GM08714 (cell line): ENCODE measurements at regions not wholly inside any gene's neighbourhood (a gene's known extent, or its start where the extent isn't known, plus 50 kb on each side); places are given as distances from the start of the nearest gene placed in this dataset.
A peak's percentile ranks its signal among the peaks of the same experiment; 100 is the strongest.

Source experiments
- H3K4me3 ChIP-seq: fragments of 200-500 bp; sonication (Bioruptor generic); 2 replicates; pipeline ENCODE4 v1.5.1; 2014; ENCODE audit warnings: mild to moderate bottlenecking, low read length, inconsistent platforms
- ZNF274 ChIP-seq: IDR thresholded peaks from 2 replicates; pipeline ENCODE4 v1.6.1; 2012; ENCODE audit warnings: mild to moderate bottlenecking, low read depth, low read length

- H3K4me3 ChIP-seq = no peak overlapping the region
- TF ChIP-seq ZNF274 = no peak
Observed at GRCh38 chr7:63067897-63068585, 930.6 kb upstream of the ZNF722 start.

DNA sequence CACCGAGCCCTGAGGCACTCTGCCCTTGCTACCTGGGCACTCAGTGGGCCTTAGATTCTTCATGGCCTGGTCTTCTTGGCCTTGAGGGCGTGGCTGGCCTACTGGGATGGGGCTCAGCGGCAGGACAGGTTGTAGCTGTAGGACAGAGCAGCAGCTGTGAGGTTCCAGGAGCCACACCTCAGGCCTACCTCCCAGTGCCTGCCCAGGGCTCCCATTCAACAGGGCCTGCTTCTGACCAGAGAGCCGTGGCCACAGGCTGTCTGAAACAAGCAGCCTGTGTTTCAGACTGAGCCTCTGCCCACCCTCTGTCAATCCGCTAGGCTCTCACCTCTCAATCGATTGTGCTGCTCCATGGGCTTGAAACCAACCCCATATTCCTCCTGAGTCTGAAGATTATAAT lies 928.0 kb upstream of the ZNF722 start:
- no peak overlapping the region for H3K4me3 ChIP-seq
- TF ChIP-seq ZNF274 = no peak

GRCh38 chr7:63071396-63071795 lies 927.3 kb upstream of the ZNF722 start:
- TF ChIP-seq ZNF274 = no peak
- H3K4me3 ChIP-seq = no peak overlapping the region

GRCh38 chr7:63071920-63072319 lies 926.7 kb upstream of the ZNF722 start:
- H3K4me3 ChIP-seq = no peak overlapping the region
- no peak for TF ChIP-seq ZNF274

DNA sequence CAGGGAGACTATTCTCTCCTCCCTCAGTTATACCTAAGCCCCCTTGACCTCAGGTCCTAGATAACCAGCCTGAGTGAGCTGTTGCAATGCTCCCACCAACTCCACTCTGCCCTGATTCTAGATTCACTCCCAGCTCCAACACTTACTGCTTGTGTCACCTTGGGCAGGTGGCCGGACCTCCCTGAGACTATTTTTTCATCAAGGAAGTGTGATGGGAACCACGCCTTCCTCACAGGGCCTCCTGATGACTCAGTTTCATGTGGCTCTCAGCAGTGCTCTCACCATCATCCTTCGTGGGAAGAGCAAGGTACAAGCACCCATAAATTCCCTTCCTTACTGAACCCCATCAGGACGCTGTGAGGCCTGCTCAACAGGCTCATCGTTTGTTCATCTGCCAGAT lies 925.8 kb upstream of the ZNF722 start:
- no peak overlapping the region for H3K4me3 ChIP-seq
- no peak for TF ChIP-seq ZNF274

DNA sequence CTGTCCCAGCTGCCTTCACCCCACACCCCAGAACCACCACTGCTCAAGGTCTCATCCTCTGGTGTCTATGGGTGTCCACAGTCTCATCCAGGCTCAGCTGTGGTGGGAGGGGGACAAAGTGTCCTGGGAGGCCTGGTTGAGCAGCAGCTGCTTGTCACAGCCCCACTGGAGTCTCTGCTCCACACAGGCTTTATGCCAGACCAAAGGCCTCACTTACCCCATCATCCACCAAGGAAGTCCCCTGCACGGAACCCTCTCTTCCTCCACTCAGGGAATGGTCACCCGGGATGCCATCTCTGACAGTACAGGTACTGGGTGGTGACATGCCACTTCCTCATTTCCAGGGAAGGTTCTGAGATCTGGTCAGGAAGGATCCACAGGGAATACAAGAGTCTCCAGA lies 925.4 kb upstream of the ZNF722 start:
- TF ChIP-seq ZNF274 = no peak
- no peak overlapping the region for H3K4me3 ChIP-seq

DNA sequence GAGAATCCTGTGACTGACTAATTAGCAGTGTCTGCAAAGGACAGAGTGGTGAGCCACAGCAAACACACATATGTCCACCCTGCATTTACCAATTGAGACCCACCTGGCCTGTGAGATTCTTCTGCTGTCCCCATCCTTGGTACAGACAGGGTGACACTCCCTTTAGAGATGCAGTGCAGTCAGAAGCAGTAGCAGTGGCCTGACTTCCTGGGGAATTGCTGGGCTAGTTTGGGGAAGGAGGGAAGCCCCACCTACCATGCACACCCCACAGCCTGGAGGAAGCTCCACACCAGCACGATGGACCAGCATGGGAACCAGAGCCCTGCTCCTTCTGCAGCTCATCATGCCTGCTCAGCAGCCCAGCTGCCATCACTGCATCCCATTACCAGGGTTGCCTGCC lies 924.9 kb upstream of the ZNF722 start:
- TF ChIP-seq ZNF274 = no peak
- no peak overlapping the region for H3K4me3 ChIP-seq

GRCh38 chr7:63077841-63078240 lies 920.8 kb upstream of the ZNF722 start:
- TF ChIP-seq ZNF274 = no peak
- no peak overlapping the region for H3K4me3 ChIP-seq

DNA sequence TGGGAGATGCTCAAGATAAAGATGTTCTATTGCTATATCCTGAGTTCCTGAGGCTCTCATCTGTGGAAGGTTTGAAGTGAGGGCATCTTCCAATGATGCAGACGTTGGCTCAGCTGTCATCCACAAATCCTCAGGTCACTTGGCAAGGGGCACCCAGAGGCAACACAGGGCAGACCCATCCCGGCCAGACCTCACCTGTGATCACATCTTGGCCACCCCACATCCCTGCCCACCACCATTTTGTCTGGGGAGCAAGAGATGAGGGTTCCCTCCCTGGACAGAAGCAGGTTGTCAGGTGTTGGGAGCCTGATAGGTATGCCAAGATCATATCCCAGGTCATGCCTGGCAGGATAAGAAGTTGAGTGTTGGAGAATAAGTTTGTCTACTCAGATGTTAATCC lies 918.2 kb upstream of the ZNF722 start:
- TF ChIP-seq ZNF274 = no peak
- H3K4me3 ChIP-seq = no peak overlapping the region

- no peak for TF ChIP-seq ZNF274
- no peak overlapping the region for H3K4me3 ChIP-seq
Observed at GRCh38 chr7:63080831-63081230, 917.8 kb upstream of the ZNF722 start.

GRCh38 chr7:63087575-63088190 lies 911.0 kb upstream of the ZNF722 start:
- peak; percentile 64; the same call in 1 of the 2 replicates for TF ChIP-seq ZNF274
- H3K4me3 ChIP-seq = no peak overlapping the region

DNA sequence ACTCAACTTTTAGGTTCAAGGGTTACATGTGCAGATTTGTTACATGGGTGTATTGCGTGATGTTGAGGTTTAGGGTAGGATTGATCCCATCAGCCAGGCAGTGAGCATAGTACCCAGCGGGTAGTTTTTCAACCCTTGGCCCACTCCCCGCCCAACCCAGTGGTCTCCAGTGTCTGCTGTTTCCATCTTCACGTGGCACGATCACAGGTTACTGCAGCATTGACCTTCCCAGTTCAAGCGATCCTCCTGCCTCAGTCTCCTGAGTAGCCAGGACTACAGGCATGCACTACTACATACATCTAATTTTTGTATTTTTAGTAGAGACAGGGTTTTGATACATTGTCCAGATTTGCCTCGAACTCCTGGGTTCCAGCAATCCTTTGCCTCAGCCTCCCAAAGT lies 905.7 kb upstream of the ZNF722 start:
- no peak overlapping the region for H3K4me3 ChIP-seq
- TF ChIP-seq ZNF274 = no peak

GRCh38 chr7:63093481-63093880 lies 905.2 kb upstream of the ZNF722 start:
- no peak overlapping the region for H3K4me3 ChIP-seq
- TF ChIP-seq ZNF274 = no peak

GRCh38 chr7:63096141-63096540 lies 902.5 kb upstream of the ZNF722 start:
- no peak overlapping the region for H3K4me3 ChIP-seq
- TF ChIP-seq ZNF274 = no peak

GRCh38 chr7:63104666-63105065 lies 894.0 kb upstream of the ZNF722 start:
- TF ChIP-seq ZNF274 = no peak
- H3K4me3 ChIP-seq = no peak overlapping the region

DNA sequence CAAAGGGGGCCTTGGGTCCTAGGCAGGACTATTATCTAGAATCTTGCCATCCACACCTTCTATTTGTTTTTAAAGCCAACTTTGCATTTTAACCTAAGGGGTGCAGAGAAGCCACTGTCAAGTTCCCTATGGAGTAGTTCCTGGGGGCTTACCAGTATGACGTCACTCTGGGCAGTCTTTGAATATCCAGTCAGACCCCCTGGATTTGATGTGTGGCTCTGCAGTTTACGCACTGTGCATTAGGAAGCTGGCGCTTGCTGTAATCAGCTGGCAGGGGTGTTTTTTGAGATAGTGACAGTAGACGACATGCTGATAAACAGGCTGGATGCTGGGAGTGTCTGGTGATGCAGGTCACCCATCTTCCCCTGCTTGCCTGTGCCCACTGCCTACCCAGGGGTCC lies 892.7 kb upstream of the ZNF722 start:
- no peak overlapping the region for H3K4me3 ChIP-seq
- TF ChIP-seq ZNF274 = no peak
